Astrocyte of the cerebellum (primary cell): ENCODE measurements at regions not wholly inside any gene's neighbourhood (a gene's known extent, or its start where the extent isn't known, plus 50 kb on each side); places are given as distances from the start of the nearest gene placed in this dataset.

Experiments used
- DNase-seq: peaks from one replicate; pipeline ENCODE4 v3.0.0-alpha.2; 2011; ENCODE audit warnings: low read depth
- H3K4me3 ChIP-seq: 2 replicates; pipeline ENCODE4 v1.5.1; 2011; ENCODE audit warnings: mild to moderate bottlenecking, low read depth, low read length, moderate library complexity
- CTCF ChIP-seq: IDR thresholded peaks from 2 replicates; pipeline ENCODE4 v1.5.1; 2012; ENCODE audit warnings: low read length, low read depth, moderate library complexity, mild to moderate bottlenecking; ENCODE audit errors: missing control alignments
- in situ Hi-C: cut with HindIII; loops from 2 replicates; pipeline ENCODE4 v1.10.0; 2017; ENCODE audit warnings: low sequenced_read_pairs

GRCh38 chr9:99282406-99282805, 60.3 kb downstream of the SEC61B start:
- in situ Hi-C loops, result no loop called here
- no peak for TF ChIP-seq CTCF
- DNase-seq, result no peak
- H3K4me3 ChIP-seq, result no peak overlapping the region

- no peak for TF ChIP-seq CTCF
- no peak overlapping the region for H3K4me3 ChIP-seq
- no peak for DNase-seq
- in situ Hi-C loops, result no loop called here
Observed at GRCh38 chr9:99285965-99286364, 63.9 kb downstream of the SEC61B start.

GRCh38 chr9:99286536-99286935, 64.5 kb downstream of the SEC61B start:
- DNase-seq, result no peak
- in situ Hi-C loops, result no loop called here
- H3K4me3 ChIP-seq, result no peak overlapping the region

GRCh38 chr9:99287641-99288040, 65.6 kb downstream of the SEC61B start:
- in situ Hi-C loops, result no loop called here
- TF ChIP-seq CTCF, result no peak
- DNase-seq, result no peak
- no peak overlapping the region for H3K4me3 ChIP-seq

More at GRCh38 chr9:99286536-99286935, 64.5 kb downstream of the SEC61B start:
- TF ChIP-seq CTCF, result no peak

- no peak for DNase-seq
- H3K4me3 ChIP-seq, result no peak overlapping the region
- in situ Hi-C loops, result no loop called here
- no peak for TF ChIP-seq CTCF
Observed at GRCh38 chr9:99288830-99289229, 66.7 kb downstream of the SEC61B start.

GRCh38 chr9:99294850-99295461, 72.9 kb downstream of the SEC61B start:
- no peak for DNase-seq
- TF ChIP-seq CTCF, result no peak
- in situ Hi-C loops, result no loop called here
- H3K4me3 ChIP-seq, result no peak overlapping the region
